K562 (cell line): ENCODE measurements at regions not wholly inside any gene's neighbourhood (a gene's known extent, or its start where the extent isn't known, plus 50 kb on each side); places are given as distances from the start of the nearest gene placed in this dataset.

Experiments
- IRF9 ChIP-seq: fragments of 450-650 bp; IDR thresholded peaks from 2 replicates; pipeline ENCODE4 v1.6.1; 2016; ENCODE audit warnings: missing biosample characterization, missing genetic modification characterization
- MBD2 ChIP-seq: sonication (generic); IDR thresholded peaks from 2 replicates; pipeline ENCODE4 v1.6.1; 2016; ENCODE audit warnings: low read depth, borderline replicate concordance
- MGA ChIP-seq: fragments of 450-650 bp; IDR thresholded peaks from 2 replicates; pipeline ENCODE4 v1.6.1; 2016; ENCODE audit warnings: mild to moderate bottlenecking, moderate library complexity
- MXD1 ChIP-seq: fragments of 250-450 bp; sonication (Bioruptor Pico); IDR thresholded peaks from 2 replicates; pipeline ENCODE4 v1.8.0; 2021; ENCODE audit warnings: borderline replicate concordance, mild to moderate bottlenecking, moderate library complexity; ENCODE audit not compliant: poor library complexity, severe bottlenecking
- NRF1 ChIP-seq, 2 experiments: fragments of 450-650 bp; IDR thresholded peaks in 1 of 2; conservative IDR thresholded peaks in 1 of 2; 2 replicates each; pipeline ENCODE4 v1.6.1; 2014; ENCODE audit warnings: mild to moderate bottlenecking in 2 of 2
- PURB ChIP-seq: sonication (generic); formaldehyde crosslinking; IDR thresholded peaks from 2 replicates; pipeline ENCODE4 v1.9.0; 2021; ENCODE audit warnings: low read depth, mild to moderate bottlenecking, missing genetic modification reagents
- RNF219 ChIP-seq: fragments of 250-450 bp; sonication (Bioruptor Pico); IDR thresholded peaks from 2 replicates; pipeline ENCODE4 v1.5.0; 2022; ENCODE audit warnings: mild to moderate bottlenecking
- SIX5 ChIP-seq, 2 experiments: IDR thresholded peaks; 2 replicates each; pipeline ENCODE4 v1.6.1; 2011; ENCODE audit warnings: low read length in 2 of 2, borderline replicate concordance in 1 of 2, low read depth in 1 of 2, mild to moderate bottlenecking in 1 of 2, moderate library complexity in 1 of 2; ENCODE audit not compliant: insufficient read depth in 1 of 2
- ZFX ChIP-seq: sonication (generic); formaldehyde crosslinking; IDR thresholded peaks from 2 replicates; pipeline ENCODE4 v1.8.0; 2022; ENCODE audit warnings: mild to moderate bottlenecking, missing genetic modification reagents, moderate library complexity

GRCh38 chr17:22454070-22454999 is 762.0 kb downstream of the KCNJ18 start (continued):
- peak; percentile 28; the same call in 1 of the 2 replicates for TF ChIP-seq MGA
- TF ChIP-seq SIX5 (IDR thresholded peaks at IDR 0.05; ENCODE audit: borderline replicate concordance in 1 of 2, insufficient read depth in 1 of 2, low read depth in 1 of 2, low read length in 2 of 2), result no peak
- TF ChIP-seq PURB (CRISPR knock-in tag), result no peak
- no peak for TF ChIP-seq MBD2
- TF ChIP-seq MXD1 (CRISPR knock-in tag), result no peak
- no peak for TF ChIP-seq IRF9 (tag)
- TF ChIP-seq RNF219 (CRISPR knock-in tag), result no peak
- TF ChIP-seq ZFX (CRISPR knock-in tag), result no peak
- TF ChIP-seq NRF1 (conservative IDR thresholded peaks at IDR 0.05 in 1 of 2, IDR thresholded peaks at IDR 0.05 in 1 of 2), result 0 out of 4 replicates have a peak, but pooled peaks of 1 of the 2 experiments have one; percentile 11
